ENCODE measurements at regions not wholly inside any gene's neighbourhood (a gene's known extent, or its start where the extent isn't known, plus 50 kb on each side); places are given as distances from the start of the nearest gene placed in this dataset.

DNA sequence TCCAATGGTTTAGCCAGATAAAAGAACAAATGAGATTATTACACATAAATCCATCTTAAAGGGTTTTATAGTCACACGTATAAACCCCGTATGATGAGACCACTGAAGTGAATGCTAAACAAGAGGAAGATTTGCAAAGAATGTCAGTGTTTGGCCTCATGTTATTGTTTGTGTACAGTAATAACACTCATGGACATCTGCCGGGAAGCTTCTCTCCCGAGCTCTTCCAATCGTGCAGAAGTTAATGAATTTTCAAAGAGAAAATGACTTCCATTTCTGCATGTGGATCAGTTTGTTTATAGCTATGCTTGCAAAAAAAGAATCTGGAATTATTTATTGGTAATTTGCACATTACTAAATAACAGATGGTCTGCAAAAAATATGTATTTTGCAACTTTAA is 88.5 kb upstream of the APCDD1 start:
- DNase-seq, result no peak

- DNase-seq, result no peak
Observed at GRCh38 chr18:10367836-10368235, 86.6 kb upstream of the APCDD1 start.

DNA sequence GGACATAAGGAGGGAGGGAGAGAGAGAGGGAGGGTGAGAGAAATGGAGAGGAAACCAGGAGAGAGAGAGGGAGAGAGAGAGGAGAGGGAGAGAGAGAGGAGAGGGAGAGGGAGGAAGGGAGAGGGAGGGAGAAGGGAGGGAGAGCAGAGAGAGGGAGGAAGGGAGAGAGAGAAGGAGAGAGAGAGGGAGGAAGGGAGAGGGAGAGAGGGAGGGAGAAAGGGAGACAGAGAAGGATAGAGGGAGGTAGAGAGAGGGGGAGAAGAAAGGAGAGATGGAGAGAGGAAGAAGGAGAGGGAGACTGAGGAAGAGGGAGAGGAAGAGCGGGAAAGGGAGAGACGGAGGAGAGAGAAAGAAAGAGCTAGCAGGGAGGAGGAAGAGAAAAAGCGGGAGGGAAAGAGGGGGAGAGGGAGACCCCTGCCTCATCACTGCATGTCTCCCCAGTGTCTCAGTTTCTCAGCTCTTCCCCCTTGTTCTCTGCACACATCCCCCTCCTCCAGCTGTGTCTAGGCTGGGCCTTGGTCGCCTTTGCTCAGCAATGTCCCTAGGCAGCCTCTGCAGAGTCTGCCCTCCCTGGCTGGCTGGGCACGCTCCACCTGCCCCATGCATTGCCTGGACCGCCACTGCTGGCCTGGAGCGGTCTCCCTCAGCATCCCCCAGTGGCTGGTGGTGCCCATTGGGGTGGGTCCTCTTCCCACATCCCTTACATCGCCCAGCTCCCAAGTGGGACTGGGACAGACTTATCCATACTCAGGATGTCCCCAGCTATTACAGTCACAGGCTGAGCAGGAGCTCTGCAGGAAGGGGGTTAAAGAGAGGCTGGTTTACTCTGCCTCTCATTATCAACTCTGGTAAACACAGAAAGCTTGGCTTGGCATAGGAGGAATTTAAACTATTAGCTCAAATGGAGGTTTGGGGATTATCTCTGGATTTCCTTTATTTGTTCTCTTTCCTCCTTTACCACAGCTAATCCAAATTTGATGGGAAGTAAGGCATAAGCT is 85.7 kb upstream of the APCDD1 start:
- DNase-seq, result no peak

- DNase-seq, result no peak
Observed at GRCh38 chr18:10370716-10371115, 83.7 kb upstream of the APCDD1 start.

GRCh38 chr18:10371165-10371564 is 83.3 kb upstream of the APCDD1 start:
- DNase-seq, result no peak

DNA sequence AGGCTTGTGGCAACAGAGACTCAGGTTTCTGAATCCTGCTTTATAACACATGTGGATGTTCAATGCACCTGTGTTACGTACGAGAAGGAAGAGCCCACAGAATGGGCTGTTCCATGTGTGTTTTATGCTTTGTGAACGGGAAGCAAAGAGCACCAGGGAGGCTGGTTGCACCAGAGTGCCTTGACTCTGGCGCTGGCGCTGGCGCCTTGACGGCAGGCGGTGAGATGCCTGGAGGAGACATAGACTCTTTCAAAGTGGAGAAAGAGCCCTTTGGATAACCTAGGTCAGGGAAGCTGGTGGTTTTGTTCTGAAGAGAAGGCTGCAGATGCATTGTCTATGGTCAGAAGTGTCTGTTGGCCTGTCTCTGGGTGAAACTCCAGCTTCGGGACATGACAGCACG is 80.2 kb upstream of the APCDD1 start:
- DNase-seq, result no peak

DNA sequence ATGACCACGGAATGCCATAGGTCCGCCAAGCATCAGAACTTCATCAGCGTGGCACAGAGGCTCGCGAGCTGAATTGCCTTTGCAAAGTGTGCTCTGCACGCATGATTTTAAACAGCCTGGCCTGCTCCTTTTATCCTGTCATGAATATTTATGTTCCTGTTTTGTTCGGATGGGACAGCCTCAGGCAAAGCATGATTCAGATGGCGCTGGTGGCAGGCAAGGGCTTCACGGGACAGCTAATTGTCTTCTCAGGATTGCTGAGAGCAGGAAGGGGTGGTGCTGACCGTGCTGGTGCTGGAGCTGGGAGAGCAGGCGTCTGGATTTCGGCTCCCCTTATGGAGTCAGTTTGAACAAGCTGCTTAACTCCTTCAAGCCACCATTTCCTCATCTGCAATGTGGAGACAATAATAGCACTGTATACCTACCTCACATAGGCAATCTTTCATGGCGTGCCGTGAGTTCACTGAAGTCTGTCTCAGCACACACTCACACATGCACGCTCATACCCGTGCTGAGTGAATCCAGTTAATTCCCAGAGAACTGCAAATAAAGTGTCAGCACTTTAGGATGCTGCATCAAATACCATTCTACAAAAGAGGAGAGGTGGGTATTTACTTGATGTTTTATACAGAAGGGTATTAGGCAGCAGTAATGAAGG is 79.7 kb upstream of the APCDD1 start:
- no peak for DNase-seq

GRCh38 chr18:10376731-10377130 is 77.7 kb upstream of the APCDD1 start:
- no peak for DNase-seq

GRCh38 chr18:10377956-10378355 is 76.5 kb upstream of the APCDD1 start:
- DNase-seq, result no peak

GRCh38 chr18:10378688-10379420 is 75.6 kb upstream of the APCDD1 start:
- DNase-seq, result no peak

- no peak for DNase-seq
Observed at GRCh38 chr18:10379522-10379921, 74.9 kb upstream of the APCDD1 start.

- no peak for DNase-seq
Observed at GRCh38 chr18:10381516-10381915, 72.9 kb upstream of the APCDD1 start.

DNA sequence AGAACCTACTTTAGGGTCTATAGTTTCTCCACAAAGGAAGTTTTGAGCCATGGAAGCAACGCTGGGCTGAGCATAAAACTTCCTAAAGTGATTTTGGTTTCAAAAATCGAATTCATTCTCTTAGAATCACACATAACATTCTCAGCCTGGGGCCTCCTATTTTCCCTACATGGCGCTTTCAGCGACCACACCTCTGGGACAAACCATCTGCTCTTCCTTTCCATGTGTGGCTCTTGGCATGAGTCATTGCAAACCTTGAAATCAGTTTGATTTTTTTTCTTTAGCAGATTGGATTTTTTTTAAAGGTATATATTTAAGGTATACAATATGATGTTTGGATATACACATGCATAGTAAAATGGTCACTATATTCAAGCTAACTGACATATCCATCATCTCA is 72.5 kb upstream of the APCDD1 start:
- no peak for DNase-seq

- no peak for DNase-seq
Observed at GRCh38 chr18:10386049-10386448, 68.4 kb upstream of the APCDD1 start.

DNA sequence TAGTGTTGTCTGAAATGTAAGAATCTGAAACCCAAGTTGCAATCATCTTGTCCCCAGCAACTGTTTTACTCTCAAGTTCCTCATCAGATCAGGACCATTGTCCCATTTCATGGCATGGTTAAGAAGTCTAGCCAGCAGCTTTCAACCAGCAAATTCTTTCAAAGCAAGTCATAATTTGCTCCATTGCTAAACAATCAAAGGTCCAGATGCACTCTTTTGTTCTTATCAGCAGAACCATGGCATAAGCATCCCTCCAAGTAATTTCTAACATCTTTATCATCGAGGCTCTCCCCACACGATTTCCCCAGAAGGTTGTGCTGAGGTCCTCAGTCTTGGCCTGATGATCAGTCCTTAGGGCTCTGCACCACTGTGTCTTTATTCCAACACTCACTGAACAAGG is 67.5 kb upstream of the APCDD1 start:
- DNase-seq, result no peak

DNA sequence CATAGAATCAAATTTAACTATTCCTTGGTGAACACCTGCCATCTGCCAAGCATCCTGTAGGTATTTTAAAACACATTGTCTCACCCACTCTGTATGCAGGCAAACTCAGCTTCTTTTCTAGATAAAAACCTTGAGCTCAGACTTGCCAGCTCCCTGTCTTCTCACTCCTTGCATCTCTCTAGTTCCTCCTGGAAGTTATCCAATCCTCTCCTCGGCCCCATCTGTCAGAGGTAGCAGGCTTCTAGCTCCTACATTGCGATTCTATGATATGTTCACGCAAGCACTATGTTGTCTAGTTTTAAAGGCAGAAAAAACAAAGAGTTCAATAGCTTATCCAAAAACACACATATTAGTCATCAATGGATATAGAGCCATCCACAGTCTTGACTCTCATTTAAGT is 67.0 kb upstream of the APCDD1 start:
- no peak for DNase-seq

DNA sequence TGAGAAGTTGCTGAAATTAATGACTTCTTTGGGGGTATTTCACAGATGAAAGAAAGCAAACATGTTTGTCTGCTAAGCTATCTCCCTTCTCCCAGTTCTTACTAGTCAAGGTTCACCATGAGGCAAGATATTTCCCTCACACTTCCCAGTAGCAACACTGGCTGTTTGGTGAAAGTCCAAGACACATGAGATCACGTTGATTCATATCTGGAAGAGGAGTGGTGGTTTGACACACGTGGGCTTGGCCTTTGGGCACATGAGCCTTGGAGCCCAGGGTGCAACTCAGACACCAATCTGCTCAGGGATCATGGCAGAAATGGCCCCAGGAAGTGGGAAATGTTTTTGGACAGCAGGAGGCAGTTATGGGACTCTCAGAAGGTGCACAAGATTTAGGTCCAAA is 66.1 kb upstream of the APCDD1 start:
- no peak for DNase-seq

GRCh38 chr18:10391506-10391905 is 62.9 kb upstream of the APCDD1 start:
- no peak for DNase-seq

DNA sequence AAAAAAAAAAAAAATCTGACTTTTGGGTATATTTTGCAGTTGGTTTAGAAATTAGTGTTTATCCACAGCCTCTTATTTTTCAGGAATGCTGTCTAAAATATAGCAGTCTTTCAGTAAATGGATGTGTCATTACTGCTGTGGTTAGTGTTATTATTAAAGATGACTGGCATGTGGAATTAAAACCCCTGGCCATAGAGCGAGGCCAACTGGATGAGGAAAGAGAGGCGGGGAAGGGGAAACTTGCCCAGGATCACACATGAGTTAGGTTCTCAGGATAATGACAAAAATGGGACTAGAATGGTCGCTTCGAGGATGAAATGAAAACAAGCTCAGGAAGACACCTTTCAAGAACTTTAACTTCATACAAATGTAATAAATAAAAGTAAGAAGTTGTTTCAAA is 57.4 kb upstream of the APCDD1 start:
- DNase-seq, result no peak

GRCh38 chr18:10398571-10398970 is 55.9 kb upstream of the APCDD1 start:
- DNase-seq, result no peak

DNA sequence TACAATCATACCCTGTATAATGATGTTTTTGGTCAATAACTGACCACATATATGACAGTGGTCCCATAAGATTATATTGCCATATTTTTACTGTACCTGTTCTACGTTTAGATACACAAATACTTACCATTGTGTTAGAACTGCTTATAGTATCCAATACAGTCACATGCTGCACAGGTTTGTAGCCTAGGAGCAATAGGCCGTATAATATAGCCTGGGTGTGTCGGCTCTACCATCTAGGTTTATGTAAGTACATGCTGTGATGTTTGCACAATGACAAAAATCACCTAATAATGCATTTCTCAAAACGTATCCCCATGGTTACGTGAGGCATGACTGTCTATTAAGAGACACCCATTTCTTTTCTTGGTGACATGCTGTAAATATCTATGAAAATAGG is 55.0 kb upstream of the APCDD1 start:
- no peak for DNase-seq

DNA sequence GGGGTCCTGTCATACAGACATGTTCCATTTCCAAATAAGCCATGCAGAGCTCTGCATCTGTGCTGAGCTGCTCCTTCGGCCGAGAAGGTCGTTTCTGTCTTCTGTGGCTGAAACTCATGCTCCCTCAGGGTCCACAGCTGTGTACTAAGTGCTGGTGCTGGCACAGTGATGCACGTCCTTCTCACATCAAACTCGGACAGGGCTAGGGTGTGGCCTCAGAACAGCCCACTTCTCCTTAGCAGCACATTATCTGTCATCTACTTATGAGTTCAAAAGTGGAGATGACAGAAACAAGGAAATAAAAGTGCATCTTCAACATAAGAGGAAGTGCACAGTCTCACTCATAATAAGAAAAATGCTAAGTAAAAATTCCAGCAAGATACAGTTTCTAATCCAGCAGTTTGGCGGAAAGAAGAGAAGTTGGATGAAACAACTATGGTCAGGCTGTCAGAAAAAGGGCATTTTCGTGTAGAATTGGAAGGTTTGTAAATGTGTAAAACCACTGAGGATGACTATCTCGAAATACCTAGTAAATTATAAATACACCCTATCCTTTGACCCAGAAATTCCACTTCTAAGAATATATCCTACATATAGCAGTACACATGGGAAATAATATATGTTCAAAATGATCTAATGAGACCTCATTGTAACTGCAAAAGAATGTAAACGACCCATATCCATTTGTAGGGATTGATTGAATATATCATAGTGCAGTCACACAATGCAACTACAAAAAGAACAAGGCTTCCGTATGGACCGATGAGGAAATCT is 53.7 kb upstream of the APCDD1 start:
- DNase-seq, result no peak

- no peak for DNase-seq
Observed at GRCh38 chr18:10401521-10401920, 52.9 kb upstream of the APCDD1 start.

Measured in activated T-cell treated with anti-CD3 and anti-CD28 coated beads, Interleukin-2, amount 50 U/mL, for 48 hours (primary cell).